ENCODE measurements at regions not wholly inside any gene's neighbourhood (a gene's known extent, or its start where the extent isn't known, plus 50 kb on each side); places are given as distances from the start of the nearest gene placed in this dataset.

DNA sequence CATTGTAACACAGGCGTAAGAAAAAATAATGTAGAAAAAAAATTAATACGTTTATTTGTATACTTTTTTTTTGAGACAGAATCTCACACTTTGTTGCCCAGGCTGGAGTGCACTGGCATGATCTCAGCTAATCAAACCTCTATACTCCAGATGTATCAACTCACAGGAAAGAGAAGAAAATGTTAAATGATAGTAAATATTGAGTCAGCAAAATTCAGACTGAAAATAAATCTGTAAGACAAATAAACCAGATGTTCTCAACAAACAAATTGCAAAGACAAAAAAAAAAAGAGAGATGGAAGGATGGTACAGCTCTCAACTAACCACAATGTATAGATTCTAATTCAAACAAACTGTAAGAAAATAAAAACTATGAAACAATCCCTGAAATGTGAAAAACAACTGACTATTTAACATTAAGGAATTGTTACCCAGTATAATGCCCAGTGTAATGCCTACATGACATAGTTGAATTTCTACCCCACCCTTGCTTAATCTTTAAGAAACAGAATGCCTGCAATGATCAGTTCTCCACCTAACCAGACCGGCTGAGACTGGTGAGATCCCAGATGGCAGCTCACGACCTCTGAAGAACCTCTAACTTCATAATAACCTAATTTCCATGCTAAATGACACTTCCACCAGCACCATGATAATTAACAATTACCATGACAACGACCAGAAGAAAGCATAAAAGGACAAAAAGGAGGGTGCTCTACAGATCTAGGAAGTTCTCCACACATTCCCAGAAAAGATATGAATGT is 272.0 kb upstream of the GNAI1 start:
- intact Hi-C loops (cut with DNase I) = no loop called here
- WGBS (ENCODE audit: insufficient coverage, low coverage, low lambda C conversion rate, missing lambda C conversion rate) = 48% methylated on average over 5 of the region's 5 CpGs

DNA sequence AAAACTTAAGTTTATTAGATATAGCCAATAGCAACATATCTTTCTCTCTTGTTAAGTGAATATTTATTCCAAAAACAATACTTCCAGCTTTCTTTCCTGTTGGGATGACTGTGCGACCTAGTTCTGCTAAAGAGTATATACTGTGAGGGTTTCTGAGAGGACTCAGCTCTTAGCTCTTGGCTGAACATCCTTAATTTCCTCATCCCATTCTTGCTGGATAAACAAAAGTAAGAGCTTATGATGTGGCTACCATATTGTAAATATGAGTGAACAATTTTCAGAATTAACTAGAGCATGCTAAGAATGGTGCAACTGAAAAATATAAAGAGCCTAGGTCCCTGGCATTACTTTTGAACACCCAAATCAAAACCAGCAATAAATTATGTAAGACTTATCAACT is 279.5 kb upstream of the GNAI1 start:
- Histone ChIP-seq H3K27ac (no peak overlapping the region), H3K4me3 (no peak overlapping the region), H3K36me3 (no peaks in the 10 kb centered on the region), H3K4me1 (no peaks in the 10 kb centered on the region), H3K9me3 (no peaks in the 10 kb centered on the region), H3K27me3 (no peaks in the 10 kb centered on the region)
- DNase-seq (no peak), ATAC-seq (no peak)
- no peak for TF ChIP-seq POLR2A (IDR thresholded peaks at IDR 0.05)
- TF ChIP-seq, protein P1, sequence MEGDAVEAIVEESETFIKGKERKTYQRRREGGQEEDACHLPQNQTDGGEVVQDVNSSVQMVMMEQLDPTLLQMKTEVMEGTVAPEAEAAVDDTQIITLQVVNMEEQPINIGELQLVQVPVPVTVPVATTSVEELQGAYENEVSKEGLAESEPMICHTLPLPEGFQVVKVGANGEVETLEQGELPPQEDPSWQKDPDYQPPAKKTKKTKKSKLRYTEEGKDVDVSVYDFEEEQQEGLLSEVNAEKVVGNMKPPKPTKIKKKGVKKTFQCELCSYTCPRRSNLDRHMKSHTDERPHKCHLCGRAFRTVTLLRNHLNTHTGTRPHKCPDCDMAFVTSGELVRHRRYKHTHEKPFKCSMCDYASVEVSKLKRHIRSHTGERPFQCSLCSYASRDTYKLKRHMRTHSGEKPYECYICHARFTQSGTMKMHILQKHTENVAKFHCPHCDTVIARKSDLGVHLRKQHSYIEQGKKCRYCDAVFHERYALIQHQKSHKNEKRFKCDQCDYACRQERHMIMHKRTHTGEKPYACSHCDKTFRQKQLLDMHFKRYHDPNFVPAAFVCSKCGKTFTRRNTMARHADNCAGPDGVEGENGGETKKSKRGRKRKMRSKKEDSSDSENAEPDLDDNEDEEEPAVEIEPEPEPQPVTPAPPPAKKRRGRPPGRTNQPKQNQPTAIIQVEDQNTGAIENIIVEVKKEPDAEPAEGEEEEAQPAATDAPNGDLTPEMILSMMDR (IDR thresholded peaks at IDR 0.05) = no peak
- 50% methylated on average over 1 of the region's 1 CpG for WGBS (ENCODE audit: insufficient coverage, low coverage, low lambda C conversion rate, missing lambda C conversion rate)
- intact Hi-C loops (cut with DNase I) = no loop called here

More for the DNA sequence above, 272.0 kb upstream of the GNAI1 start:
- no peak for DNase-seq
- no peak for ATAC-seq
- no peak for TF ChIP-seq POLR2A (IDR thresholded peaks at IDR 0.05)
- TF ChIP-seq, protein P1 (IDR thresholded peaks at IDR 0.05) = no peak
- H3K4me3 ChIP-seq = no peak overlapping the region
- no peaks in the 10 kb centered on the region for H3K36me3 ChIP-seq
- H3K4me1 ChIP-seq = no peaks in the 10 kb centered on the region
- no peak overlapping the region for H3K27ac ChIP-seq
- no peaks in the 10 kb centered on the region for H3K9me3 ChIP-seq
- no peaks in the 10 kb centered on the region for H3K27me3 ChIP-seq

DNA sequence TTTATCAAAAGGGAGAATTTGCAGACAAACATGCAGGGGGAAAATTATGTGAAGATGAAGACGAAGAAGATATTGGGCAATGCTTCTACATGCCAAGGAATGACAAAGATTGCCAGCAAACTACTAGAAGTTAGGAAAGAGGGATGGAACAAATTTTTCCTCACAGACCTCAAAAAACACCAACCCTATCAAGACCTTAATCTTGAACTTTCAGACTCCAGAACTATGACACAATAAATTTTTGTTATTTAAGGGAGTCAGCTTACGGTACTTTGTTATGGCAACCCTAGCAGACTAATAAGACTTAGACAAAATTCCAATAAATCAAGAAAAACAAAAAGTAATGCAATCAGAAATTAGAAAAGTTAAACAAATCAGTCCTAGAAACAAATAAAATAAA is 280.0 kb upstream of the GNAI1 start:
- H3K4me1 ChIP-seq = no peaks in the 10 kb centered on the region
- ATAC-seq (no peak), DNase-seq (no peak)
- no peaks in the 10 kb centered on the region for H3K36me3 ChIP-seq
- H3K27me3 ChIP-seq = no peaks in the 10 kb centered on the region
- intact Hi-C loops (cut with DNase I) = no loop called here
- TF ChIP-seq, protein P1 (IDR thresholded peaks at IDR 0.05) = no peak
- no peak for TF ChIP-seq POLR2A (IDR thresholded peaks at IDR 0.05)
- no peaks in the 10 kb centered on the region for H3K9me3 ChIP-seq
- H3K27ac ChIP-seq = no peak overlapping the region
- H3K4me3 ChIP-seq = no peak overlapping the region
- WGBS (ENCODE audit: insufficient coverage, low coverage, low lambda C conversion rate, missing lambda C conversion rate) = 77% methylated on average over 2 of the region's 2 CpGs

DNA sequence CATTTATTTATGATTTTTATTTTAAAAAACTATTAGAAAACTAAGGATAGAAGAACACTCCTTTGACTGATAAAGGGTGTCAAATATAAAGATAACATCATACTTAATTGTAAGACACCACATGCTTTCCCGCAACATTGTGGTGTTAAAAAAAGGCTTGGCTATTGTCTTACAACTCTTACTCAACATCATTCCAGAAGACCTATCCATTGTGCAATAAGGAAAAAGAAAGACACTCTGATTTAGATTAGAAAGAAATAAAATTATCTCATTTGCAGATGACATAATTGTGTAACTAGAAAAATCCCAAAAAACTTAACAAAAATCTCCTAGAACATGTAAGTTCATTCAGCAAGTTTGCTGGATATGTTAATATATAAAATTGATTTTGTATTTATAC is 296.7 kb upstream of the GNAI1 start:
- Histone ChIP-seq H3K9me3 (no peaks in the 10 kb centered on the region), H3K4me1 (no peaks in the 10 kb centered on the region), H3K4me3 (no peak overlapping the region), H3K36me3 (no peaks in the 10 kb centered on the region), H3K27me3 (no peaks in the 10 kb centered on the region), H3K27ac (no peak overlapping the region)
- TF ChIP-seq, protein P1 (IDR thresholded peaks at IDR 0.05) = no peak
- no peak for TF ChIP-seq POLR2A (IDR thresholded peaks at IDR 0.05)
- WGBS (ENCODE audit: insufficient coverage, low coverage, low lambda C conversion rate, missing lambda C conversion rate) = 50% methylated on average over 1 of the region's 1 CpG
- DNase-seq (no peak), ATAC-seq (no peak)
- intact Hi-C loops (cut with DNase I) = no loop called here

Measured in right lobe of liver (tissue), 6 donors.